Epidermal melanocyte (primary cell): ENCODE measurements at regions not wholly inside any gene's neighbourhood (a gene's known extent, or its start where the extent isn't known, plus 50 kb on each side); places are given as distances from the start of the nearest gene placed in this dataset.

Experiments used
- DNase-seq: peaks from one replicate; pipeline ENCODE4 v3.0.0; 2011; ENCODE audit warnings: low spot score; ENCODE audit not compliant: insufficient read length

DNA sequence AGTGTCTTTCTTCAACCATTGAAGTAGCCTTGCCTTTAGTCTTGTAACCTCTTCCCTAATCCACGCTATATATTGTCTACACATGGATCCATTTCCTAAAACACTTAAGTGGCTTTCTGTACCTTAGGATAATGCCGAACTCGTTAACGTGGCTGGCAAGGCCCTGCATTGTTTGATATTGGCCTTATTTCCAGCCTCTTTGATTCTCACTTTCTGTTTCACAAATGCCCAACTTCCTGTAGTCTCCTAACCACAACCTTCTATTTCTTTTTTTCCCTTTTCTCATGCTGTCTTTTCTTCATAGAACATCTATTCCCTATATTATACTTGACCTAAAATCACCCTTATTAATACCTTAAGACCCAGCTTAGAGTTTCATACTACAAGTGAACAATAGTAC lies 536.0 kb downstream of the LMO4 start:
- DNase-seq, result no peak

DNA sequence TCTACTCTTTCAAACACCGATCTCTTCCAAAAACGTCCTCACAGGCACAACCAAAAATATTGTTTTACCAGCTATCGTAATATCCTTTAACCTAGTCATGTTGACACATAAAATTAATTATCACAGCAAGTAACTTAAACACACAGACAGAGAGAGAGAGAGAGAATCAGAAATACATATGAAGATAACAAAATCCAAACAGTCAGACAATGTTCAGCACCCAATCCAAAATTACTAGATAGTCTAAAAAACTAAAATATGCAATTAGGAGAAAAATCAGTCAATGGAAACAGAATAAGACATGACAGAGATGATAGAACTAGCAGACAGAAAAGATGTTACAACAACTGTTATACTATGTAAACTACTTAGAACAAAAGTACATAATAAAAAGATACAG lies 537.7 kb downstream of the LMO4 start:
- no peak for DNase-seq

DNA sequence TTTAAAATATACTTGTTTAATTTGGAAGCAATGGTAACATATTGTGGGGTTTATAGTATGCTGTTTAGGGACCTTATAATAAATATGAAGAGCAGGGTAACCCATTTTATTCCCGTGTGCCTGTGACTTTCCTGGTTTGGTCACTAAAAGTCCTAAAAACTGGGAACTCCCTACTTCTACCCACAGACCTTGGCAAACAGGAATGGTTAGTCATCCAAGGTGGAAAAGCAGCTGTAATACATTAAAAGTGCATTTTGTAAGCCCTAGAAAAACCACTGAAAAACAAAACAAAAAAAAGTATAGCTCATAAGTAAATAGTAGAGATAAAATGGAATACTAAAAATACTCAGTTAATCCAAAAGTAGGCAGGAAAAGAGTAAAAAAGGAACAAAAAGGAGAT lies 538.9 kb downstream of the LMO4 start:
- DNase-seq, result no peak

DNA sequence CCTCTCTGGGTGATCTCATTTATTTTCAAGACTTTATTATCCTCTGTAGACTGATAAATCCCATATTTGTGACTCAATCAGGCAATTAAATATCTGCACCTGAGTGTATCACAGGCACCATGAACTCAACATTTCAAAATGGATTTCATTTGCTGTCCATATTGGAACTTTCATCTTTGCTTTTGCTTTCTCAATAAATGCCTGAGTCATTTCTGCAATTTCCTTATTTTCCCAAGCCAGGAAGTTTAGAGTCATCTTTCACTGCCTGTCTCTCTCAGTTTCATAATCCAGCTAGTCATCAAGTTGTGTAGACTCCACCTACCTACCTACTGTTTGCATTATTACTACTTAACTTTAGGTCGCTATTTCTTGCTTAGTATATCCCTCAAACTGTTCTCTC lies 540.9 kb downstream of the LMO4 start:
- DNase-seq, result no peak

DNA sequence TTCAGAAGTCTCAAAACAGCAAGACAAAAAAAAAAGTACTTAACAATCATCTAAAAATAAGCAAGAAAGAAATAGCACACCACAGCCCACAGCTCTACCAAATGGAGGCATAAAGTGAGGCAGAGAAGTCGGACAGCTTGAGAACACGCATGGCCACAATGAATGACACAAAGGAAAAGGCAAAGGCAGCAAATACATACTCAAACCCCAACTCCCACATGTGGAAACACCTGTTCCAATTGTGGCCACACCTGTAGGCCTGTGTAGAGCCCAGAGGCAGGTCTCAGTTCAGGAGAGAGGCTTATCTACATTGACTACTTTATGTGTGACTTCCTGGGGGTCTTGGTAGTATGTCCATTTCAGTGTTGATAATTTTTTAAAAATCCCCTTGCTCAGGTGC lies 543.5 kb downstream of the LMO4 start:
- DNase-seq, result no peak

DNA sequence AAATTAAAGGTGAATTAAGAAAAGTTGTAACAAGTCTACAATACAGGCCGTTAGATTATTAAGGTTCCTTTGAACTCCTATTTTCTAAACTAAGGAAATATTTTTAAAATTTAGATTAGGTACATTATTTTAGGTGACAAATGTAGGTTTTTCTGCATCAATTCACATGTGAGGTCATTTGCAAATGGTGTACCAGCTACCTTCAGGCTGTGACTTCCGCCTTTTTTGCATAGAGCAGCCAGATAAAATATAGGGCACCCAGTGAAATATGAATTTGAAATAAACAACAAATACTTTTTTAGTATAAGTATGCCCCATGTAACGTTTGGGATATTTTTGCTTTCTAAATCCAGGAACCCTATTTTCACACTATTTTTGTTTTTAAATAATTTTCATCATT lies 544.0 kb downstream of the LMO4 start:
- DNase-seq, result no peak

DNA sequence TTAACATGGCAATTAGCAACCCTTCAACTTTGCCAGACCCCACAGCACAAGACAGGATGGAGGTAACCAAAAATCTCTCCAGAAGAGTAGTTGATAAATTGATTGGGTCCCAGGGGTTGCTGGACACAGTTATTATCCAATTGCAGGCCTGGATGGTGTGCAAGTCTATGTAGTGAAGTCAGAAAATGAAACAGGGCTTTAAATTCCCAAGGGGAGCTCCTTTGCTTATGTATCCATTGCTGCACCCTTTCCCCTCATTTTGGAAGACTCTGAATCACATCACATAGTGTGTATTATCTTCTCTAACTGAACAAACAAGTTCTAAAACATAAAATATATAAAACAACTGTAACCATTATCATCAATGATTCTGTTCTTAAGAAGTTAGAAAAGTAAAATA lies 550.2 kb downstream of the LMO4 start:
- DNase-seq, result no peak

GRCh38 chr1:87880098-87880760 lies 551.5 kb downstream of the LMO4 start:
- no peak for DNase-seq

DNA sequence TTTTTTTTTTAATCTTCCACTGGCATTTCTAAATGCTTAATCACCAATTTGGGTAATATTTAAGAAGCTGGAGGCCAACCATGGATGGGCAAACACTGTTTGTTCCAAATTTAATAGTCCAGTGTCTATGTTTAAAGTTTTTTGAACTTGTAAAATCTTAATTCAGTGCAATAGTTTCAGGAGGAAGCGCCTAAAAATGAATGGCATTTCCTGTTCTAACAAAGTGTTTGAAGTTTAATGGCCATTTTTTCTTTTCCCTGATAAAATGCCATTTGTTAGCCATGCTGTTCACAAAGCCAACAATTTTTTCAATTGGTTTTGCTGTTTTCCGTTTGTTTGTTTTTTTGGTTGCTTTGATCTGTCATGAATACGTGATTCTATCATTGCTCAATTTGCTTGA lies 552.1 kb downstream of the LMO4 start:
- DNase-seq, result no peak

DNA sequence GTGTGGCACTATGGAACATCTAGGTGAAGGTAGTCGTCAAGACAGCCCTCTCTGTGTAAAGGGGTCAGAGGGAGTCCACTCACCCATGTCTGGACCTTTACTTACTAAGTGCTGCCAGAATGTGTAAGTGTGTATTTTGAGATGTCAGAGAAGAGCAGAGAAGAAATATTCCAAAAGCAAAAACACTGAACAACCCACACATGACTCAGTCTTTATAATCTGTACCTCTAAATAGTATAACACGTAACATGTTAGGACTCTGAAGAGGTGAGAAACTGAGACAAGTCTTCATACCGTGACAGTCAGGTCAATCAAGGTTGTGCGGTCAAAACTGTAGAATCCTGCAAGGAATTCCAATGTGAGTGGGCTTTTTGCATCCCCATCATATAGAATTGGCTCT lies 555.2 kb downstream of the LMO4 start:
- no peak for DNase-seq

DNA sequence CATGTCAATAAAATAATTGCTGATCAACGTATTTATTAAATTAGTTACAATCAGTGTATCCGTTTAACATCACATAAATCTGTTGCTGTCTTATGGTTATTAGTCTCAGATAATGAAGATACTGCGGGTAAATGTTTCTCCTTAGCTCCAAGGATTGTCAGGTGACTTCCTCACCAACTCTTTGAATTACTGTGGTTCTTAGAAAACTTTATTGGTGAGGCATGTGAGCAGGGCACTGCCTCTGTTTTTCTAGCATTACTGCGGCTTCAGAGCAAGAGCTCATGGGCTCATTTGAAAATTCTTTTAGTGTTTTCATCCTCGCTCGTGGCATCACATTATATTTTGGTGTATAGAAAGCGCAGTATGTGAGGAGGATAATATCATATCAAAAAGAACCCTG lies 555.9 kb downstream of the LMO4 start:
- DNase-seq, result no peak

DNA sequence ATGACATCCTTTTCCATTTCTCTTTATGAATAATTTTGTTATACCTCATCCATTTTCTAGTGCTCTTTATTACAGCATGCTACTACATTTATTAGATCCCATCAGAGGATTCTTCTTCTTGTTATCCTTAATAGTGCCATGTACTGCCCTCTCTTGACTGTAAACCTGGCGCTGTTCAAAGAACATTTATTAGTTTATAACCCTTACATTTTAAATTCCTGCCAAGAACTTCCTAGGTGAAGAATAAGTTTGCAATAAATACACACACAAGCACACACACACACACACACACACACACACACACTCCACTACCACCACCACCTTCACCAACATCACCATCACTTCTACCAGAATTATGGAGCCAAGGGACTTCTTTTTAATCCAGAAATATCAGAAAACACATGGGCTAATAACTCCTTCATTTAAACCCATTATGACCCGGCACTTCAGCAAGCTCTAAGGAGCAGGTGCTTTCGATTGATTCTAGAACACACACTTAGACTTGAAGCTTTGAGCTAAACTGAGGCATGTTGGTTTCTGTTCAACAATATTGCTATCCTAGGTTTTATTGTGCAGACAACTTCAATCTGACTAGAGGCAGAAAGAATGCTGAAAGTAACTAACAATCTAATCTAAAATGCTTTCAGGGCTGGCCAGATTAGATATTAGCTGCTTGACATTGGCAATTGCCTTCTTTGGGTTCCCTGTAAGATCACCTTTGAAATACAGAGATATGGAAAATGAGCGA lies 556.8 kb downstream of the LMO4 start:
- no peak for DNase-seq

DNA sequence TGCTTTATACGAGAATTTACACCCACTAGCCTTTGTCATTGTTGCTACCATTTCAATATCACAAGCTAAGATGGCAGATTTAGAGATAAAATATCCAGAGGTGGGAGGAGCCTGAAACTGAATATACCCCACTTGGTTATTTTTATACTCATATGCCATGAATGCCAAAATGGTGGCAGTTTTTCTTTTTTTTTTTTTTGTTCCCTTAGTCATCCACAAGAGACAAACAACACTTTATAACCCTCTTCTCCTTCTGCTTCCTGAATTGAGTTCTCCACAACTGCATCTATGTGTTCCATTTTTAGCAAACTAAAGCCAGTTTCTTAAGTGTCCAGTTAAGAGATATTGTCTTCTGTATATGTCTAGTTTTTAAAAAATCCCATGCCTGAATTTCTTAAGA lies 558.4 kb downstream of the LMO4 start:
- no peak for DNase-seq

GRCh38 chr1:87888446-87888845 lies 559.8 kb downstream of the LMO4 start:
- DNase-seq, result no peak

- DNase-seq, result no peak
Measured at GRCh38 chr1:87894062-87894461, 565.4 kb downstream of the LMO4 start.

GRCh38 chr1:87897481-87897880 lies 568.8 kb downstream of the LMO4 start:
- no peak for DNase-seq

DNA sequence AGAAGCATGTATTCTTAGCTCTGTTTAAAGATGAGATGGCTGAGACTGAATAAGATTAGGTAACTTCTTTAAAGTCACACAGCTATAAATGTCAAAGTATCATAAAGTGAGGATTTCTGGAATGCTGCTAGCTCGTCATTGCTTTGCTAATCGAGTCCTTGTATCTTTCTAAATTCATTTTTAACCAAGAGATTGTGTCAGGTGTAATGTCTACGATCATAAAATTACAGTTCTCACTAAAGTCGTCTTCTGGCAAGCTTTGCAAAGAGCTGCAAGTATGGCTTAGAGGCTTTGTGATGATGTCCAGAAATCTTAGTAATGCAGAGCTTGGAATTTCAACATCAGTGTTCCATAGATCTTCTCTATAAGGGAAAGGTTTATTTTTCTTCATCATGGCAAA lies 569.8 kb downstream of the LMO4 start:
- no peak for DNase-seq

DNA sequence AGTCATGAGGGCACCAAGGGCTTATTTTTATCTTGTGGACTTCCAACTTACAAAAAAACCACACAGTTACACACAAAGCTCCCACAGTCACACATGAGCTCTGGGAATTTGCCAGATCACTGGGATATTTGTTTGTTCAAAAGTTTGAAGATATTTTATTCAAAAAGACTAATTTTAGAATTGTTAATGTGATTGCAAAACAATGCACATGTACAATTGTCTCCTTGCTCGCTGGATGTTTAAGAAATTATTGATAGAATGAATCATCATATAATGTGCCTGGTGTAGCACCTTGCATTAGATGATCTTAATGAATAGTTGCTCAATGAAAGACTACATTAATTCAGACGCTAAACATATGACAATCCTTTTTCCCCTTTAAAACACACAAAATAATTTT lies 570.3 kb downstream of the LMO4 start:
- DNase-seq, result no peak

DNA sequence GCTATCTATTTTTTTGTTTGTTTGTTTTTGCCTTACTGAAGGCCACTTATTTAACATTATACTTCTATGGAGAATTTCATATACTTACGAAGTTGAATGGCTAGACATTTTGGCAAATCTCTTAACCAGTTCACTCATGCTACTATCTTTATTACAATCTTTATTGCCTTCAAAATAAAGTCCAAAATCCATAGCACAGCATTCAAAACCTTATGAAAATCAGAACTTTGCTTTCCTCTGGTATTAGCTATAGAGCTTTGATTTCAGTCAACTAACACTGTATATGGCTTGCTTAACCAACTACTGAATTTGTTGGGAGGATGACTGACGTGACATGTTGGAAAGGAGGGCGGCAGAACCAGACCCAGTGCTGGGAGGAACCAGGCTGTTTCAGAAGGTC lies 571.1 kb downstream of the LMO4 start:
- DNase-seq, result no peak

- no peak for DNase-seq
Measured at GRCh38 chr1:87902830-87903229, 574.1 kb downstream of the LMO4 start.

GRCh38 chr1:87903242-87903641 lies 574.6 kb downstream of the LMO4 start:
- DNase-seq, result no peak

GRCh38 chr1:87904651-87905050 lies 576.0 kb downstream of the LMO4 start:
- DNase-seq, result no peak

DNA sequence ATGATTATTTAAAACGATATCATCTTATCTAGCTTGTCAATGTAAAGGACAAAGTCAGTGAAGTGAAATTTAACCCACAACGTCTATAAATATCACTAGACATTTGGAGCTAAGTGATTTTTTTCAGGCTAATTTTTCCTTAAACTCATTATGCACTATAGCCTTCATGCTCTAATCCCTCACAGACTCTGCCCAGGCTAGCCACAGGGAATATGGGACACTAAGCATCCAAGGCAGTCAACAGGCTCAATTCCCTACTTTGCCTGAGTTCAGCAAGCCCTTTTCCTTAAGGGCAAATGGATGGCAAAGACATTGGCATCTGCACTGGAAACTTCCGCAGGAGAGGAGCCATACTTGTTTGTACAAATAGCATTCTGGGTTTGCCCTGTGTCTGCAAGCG lies 577.0 kb downstream of the LMO4 start:
- DNase-seq, result no peak
